ENCODE measurements at regions not wholly inside any gene's neighbourhood (a gene's known extent, or its start where the extent isn't known, plus 50 kb on each side); places are given as distances from the start of the nearest gene placed in this dataset.

DNA sequence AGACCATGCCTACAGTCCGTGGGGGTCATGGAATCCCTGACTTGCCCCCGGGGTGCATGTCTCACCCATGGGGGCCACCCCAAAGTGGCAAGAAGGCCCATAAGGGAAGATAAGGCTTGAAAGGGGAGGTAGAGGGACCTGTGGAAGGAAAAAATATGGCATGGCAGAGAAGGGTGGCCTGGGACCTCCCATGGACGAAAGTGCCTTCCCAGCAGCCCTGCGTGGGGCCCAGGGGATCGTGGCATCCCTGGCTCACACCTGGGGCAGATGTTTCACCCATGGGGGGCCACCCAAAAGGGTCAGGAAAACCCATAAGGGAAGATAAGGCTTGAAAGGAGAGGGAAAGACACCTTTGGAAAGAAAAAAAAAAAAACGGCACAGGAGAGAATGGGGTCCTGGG lies 264.6 kb downstream of the ALG10 start:
- ATAC-seq (ENCODE audit: low read depth) (no peak), DNase-seq (no peak)
- Mint-ChIP-seq H3K9me3 (peaks cover 13% of the 10 kb centered on the region), H3K36me3 (ENCODE audit: low read depth) (no peaks in the 10 kb centered on the region), H3K27ac (no peak overlapping the region), H3K27me3 (no peaks in the 10 kb centered on the region), H3K4me3 (no peak overlapping the region), H3K4me1 (no peaks in the 10 kb centered on the region)
- intact Hi-C loops (cut with micrococcal nuclease): no loop called here
- TF ChIP-seq, protein P1, sequence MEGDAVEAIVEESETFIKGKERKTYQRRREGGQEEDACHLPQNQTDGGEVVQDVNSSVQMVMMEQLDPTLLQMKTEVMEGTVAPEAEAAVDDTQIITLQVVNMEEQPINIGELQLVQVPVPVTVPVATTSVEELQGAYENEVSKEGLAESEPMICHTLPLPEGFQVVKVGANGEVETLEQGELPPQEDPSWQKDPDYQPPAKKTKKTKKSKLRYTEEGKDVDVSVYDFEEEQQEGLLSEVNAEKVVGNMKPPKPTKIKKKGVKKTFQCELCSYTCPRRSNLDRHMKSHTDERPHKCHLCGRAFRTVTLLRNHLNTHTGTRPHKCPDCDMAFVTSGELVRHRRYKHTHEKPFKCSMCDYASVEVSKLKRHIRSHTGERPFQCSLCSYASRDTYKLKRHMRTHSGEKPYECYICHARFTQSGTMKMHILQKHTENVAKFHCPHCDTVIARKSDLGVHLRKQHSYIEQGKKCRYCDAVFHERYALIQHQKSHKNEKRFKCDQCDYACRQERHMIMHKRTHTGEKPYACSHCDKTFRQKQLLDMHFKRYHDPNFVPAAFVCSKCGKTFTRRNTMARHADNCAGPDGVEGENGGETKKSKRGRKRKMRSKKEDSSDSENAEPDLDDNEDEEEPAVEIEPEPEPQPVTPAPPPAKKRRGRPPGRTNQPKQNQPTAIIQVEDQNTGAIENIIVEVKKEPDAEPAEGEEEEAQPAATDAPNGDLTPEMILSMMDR (IDR thresholded peaks at IDR 0.05): no peak
- CTCF ChIA-PET: no interaction called here
- POLR2A ChIA-PET: no interaction called here

- H3K27me3 Mint-ChIP-seq: no peaks in the 10 kb centered on the region
- POLR2A ChIA-PET: no interaction called here
- peaks cover 13% of the 10 kb centered on the region for H3K9me3 Mint-ChIP-seq
- H3K4me3 Mint-ChIP-seq: no peak overlapping the region
- DNase-seq (peak; percentile 1), ATAC-seq (ENCODE audit: low read depth) (no peak)
- no peaks in the 10 kb centered on the region for H3K36me3 Mint-ChIP-seq (ENCODE audit: low read depth)
- no peaks in the 10 kb centered on the region for H3K4me1 Mint-ChIP-seq
- TF ChIP-seq, protein P1 (IDR thresholded peaks at IDR 0.05): no peak
- intact Hi-C loops (cut with micrococcal nuclease): no loop called here
- no peak overlapping the region for H3K27ac Mint-ChIP-seq
- CTCF ChIA-PET: no interaction called here
Observed at GRCh38 chr12:34287437-34287836, 265.1 kb downstream of the ALG10 start.

DNA sequence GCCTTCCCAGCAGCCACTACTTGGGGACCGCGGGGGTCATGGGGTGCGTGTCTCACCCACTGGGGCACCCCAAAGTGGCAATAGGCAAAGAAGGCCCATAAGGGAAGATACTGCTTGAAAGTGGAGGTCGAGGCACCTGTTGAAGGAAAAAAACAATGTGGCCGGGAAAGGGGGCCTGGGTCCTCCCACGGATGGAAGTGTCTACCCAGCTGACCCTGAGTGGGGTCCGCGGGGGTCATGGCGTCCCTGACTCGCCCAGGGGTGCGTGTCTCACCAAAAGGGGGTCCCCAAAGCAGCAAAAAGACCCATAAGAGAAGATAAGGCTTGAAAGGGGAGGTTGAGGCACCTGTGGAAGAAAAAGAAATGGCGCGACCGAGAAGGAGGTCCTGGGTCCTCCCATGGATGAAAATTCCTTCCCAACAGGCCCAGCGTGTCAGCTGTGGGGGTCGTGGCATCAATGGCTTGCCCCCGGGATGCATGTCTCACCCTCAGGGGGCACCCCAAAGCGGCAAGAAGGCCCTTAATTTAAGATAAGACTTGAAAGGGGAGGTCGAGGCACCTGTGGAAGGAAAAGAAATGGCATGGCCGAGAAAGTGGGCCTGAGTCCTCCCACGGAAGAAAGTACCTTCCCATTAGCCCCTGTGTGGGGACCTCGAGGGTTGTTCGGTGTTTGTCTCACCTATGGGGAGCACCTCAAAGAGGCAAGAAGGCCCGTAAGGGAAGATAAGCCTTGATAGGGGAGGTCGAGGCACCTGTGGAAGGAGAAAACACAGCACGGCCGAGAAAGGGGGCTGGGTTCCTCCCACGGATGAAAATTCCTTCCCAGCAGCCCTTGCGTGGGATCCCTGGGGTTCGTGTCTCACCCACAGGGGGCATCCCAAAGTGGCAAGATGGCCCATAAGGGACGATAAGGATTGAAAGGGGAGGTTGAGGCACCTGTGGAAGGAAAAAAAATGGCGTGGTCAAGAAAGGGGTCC lies 266.0 kb downstream of the ALG10 start:
- no peaks in the 10 kb centered on the region for H3K27me3 Mint-ChIP-seq
- H3K9me3 Mint-ChIP-seq: peaks cover 15% of the 10 kb centered on the region
- no peaks in the 10 kb centered on the region for H3K4me1 Mint-ChIP-seq
- ChIA-PET CTCF (no interaction called here), POLR2A (no interaction called here)
- intact Hi-C loops (cut with micrococcal nuclease): no loop called here
- peak; percentile 4 for DNase-seq
- TF ChIP-seq, protein P1 (IDR thresholded peaks at IDR 0.05): no peak
- no peak for ATAC-seq (ENCODE audit: low read depth)
- H3K36me3 Mint-ChIP-seq (ENCODE audit: low read depth): no peaks in the 10 kb centered on the region
- H3K27ac Mint-ChIP-seq: no peak overlapping the region
- no peak overlapping the region for H3K4me3 Mint-ChIP-seq

- ChIA-PET POLR2A (no interaction called here), CTCF (no interaction called here)
- Mint-ChIP-seq H3K27ac (no peak overlapping the region), H3K9me3 (peaks cover 15% of the 10 kb centered on the region), H3K4me1 (no peaks in the 10 kb centered on the region), H3K27me3 (no peaks in the 10 kb centered on the region), H3K4me3 (no peak overlapping the region), H3K36me3 (ENCODE audit: low read depth) (no peaks in the 10 kb centered on the region)
- TF ChIP-seq, protein P1 (IDR thresholded peaks at IDR 0.05): no peak
- intact Hi-C loops (cut with micrococcal nuclease): no loop called here
- ATAC-seq (ENCODE audit: low read depth) (no peak), DNase-seq (peak; percentile 2)
Observed at GRCh38 chr12:34288963-34289345, 266.7 kb downstream of the ALG10 start.

GRCh38 chr12:34289431-34290380 lies 267.4 kb downstream of the ALG10 start:
- peak; percentile 12 for DNase-seq
- ATAC-seq (ENCODE audit: low read depth): no peak
- ChIA-PET POLR2A (no interaction called here), CTCF (no interaction called here)
- intact Hi-C loops (cut with micrococcal nuclease): no loop called here
- TF ChIP-seq, protein P1 (IDR thresholded peaks at IDR 0.05): no peak
- Mint-ChIP-seq H3K9me3 (peaks cover 11% of the 10 kb centered on the region), H3K4me1 (no peaks in the 10 kb centered on the region), H3K36me3 (ENCODE audit: low read depth) (no peaks in the 10 kb centered on the region), H3K27me3 (no peaks in the 10 kb centered on the region), H3K4me3 (no peak overlapping the region), H3K27ac (no peak overlapping the region)

Data from activated B cell treated with CpG ODN at 0.5 μM for 24 hours (primary cell).